Naive thymus-derived CD4-positive, alpha-beta T cell (primary cell): ENCODE measurements at regions not wholly inside any gene's neighbourhood (a gene's known extent, or its start where the extent isn't known, plus 50 kb on each side); places are given as distances from the start of the nearest gene placed in this dataset.

Experiments
- ATAC-seq: fragments of 150-1000 bp; cut with Tn5 transposase; 2 replicates; pipeline ENCODE4 v1.10.0; 2021; ENCODE audit warnings: mild to moderate bottlenecking, moderate library complexity
- CTCF ChIA-PET: fragments of 350-600 bp; sonication (Branson Sonifier 250); formaldehyde crosslinking; loops from one replicate; lab custom pipeline; 2021; ENCODE audit warnings: antibody characterized with exemption; lab: Charles Lee
- POLR2A ChIA-PET: fragments of 350-600 bp; sonication (Branson Sonifier 250); formaldehyde crosslinking; loops from one replicate; lab custom pipeline; 2021; ENCODE audit warnings: antibody characterized with exemption, inconsistent platforms; lab: Charles Lee
- DNase-seq, 9 donors: peaks; one replicate each; pipeline versions ENCODE4 v3.0.0 to v3.0.0-alpha.2; 2020 to 2022; ENCODE audit warnings: mixed read lengths in 1 of 9
- H3K27ac ChIP-seq: one replicate; pipeline ENCODE4 v1.7.0; 2013; ENCODE audit warnings: mild to moderate bottlenecking, low read depth, low read length, moderate library complexity
- H3K27me3 ChIP-seq, 2 donors: one replicate each; pipeline ENCODE4 v1.7.0; 2013; ENCODE audit warnings: low read length in 2 of 2, mild to moderate bottlenecking in 2 of 2, moderate library complexity in 2 of 2; ENCODE audit not compliant: control insufficient read depth in 2 of 2, insufficient read depth in 2 of 2
- H3K36me3 ChIP-seq, 3 experiments: 1 replicate in 2 of 3; 2 replicates in 1 of 3; pipeline ENCODE4 v1.7.0; 2013; ENCODE audit warnings: low read length in 3 of 3, mild to moderate bottlenecking in 3 of 3, moderate library complexity in 1 of 3; ENCODE audit not compliant: insufficient read depth in 3 of 3, control insufficient read depth in 2 of 3
- H3K4me1 ChIP-seq, 2 donors: one replicate each; pipeline ENCODE4 v1.7.0; 2013; ENCODE audit warnings: low read length in 2 of 2, mild to moderate bottlenecking in 2 of 2, moderate library complexity in 1 of 2; ENCODE audit not compliant: control insufficient read depth in 2 of 2, insufficient read depth in 2 of 2
- H3K4me3 ChIP-seq: 2 replicates; pipeline ENCODE4 v1.7.0; 2013; ENCODE audit warnings: mild to moderate bottlenecking, low read length
- H3K9me3 ChIP-seq, 3 experiments: 1 replicate in 2 of 3; 2 replicates in 1 of 3; pipeline ENCODE4 v1.7.0; 2013; ENCODE audit warnings: low read length in 3 of 3; ENCODE audit not compliant: control insufficient read depth in 2 of 3
- H3K27ac Mint-ChIP-seq, 9 donors: one replicate each; pipeline ENCODE4 v1.8.0; 2020 to 2022; ENCODE audit warnings: mixed read lengths in 9 of 9, mild to moderate bottlenecking in 8 of 9, moderate library complexity in 5 of 9, inconsistent platforms in 2 of 9
- H3K27me3 Mint-ChIP-seq, 5 donors: one replicate each; pipeline ENCODE4 v1.8.0; 2021 to 2022; ENCODE audit warnings: mixed read lengths in 5 of 5, mild to moderate bottlenecking in 1 of 5
- H3K36me3 Mint-ChIP-seq, 5 donors: one replicate each; pipeline ENCODE4 v1.8.0; 2020 to 2022; ENCODE audit warnings: mixed read lengths in 5 of 5, mild to moderate bottlenecking in 3 of 5, inconsistent platforms in 1 of 5
- H3K4me1 Mint-ChIP-seq, 7 donors: one replicate each; pipeline ENCODE4 v1.8.0; 2020 to 2022; ENCODE audit warnings: mixed read lengths in 7 of 7, mild to moderate bottlenecking in 3 of 7, inconsistent platforms in 1 of 7
- H3K4me3 Mint-ChIP-seq, 10 donors: one replicate each; pipeline ENCODE4 v1.8.0; 2020 to 2022; ENCODE audit warnings: mild to moderate bottlenecking in 10 of 10, mixed read lengths in 10 of 10, moderate library complexity in 6 of 10, inconsistent platforms in 2 of 10
- H3K9me3 Mint-ChIP-seq, 11 donors: one replicate each; pipeline ENCODE4 v1.8.0; 2020 to 2022; ENCODE audit warnings: mixed read lengths in 11 of 11, mild to moderate bottlenecking in 4 of 11, inconsistent platforms in 1 of 11, moderate library complexity in 1 of 11
- intact Hi-C, 2 donors: fragments of 100-400 bp; cut with micrococcal nuclease; formaldehyde crosslinking; loops; one replicate each; pipeline ENCODE4 v1.15.1; 2023

DNA sequence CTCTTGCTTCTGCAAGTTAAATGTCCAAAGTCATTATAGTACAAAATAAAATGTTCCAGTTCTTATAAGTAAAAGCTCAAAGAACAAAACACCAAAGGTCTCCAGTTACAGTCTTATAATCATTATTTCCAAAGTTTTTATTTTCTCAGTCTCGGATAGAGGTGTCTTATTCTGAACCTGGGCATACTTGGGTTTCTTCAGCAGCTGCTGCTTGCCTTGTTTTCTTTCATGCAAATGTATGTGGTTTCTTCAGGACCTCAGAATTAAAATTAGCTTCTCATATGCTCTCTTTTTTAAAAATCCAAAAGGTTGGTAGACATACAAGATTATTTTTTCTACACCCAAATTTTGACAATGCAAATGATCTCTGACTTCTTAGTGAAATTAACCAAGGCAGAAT lies 383.0 kb downstream of the METTL4 start:
- H3K27ac Mint-ChIP-seq: no peak overlapping the region
- POLR2A ChIA-PET: no interaction called here
- Histone ChIP-seq H3K4me3 (no peak overlapping the region), H3K27me3 (no peaks in the 10 kb centered on the region), H3K4me1 (no peaks in the 10 kb centered on the region), H3K27ac (no peak overlapping the region), H3K36me3 (no peaks in the 10 kb centered on the region), H3K9me3 (no peaks in the 10 kb centered on the region)
- ATAC-seq (no peak), DNase-seq (no peak)
- H3K4me3 Mint-ChIP-seq: no peak overlapping the region
- H3K27me3 Mint-ChIP-seq: peaks cover 0 to 21% (median 16%) of the 10 kb centered on the region in 5 donors
- H3K9me3 Mint-ChIP-seq: peaks cover 1 to 25% (median 4%) of the 10 kb centered on the region in 11 donors
- no peaks in the 10 kb centered on the region for H3K4me1 Mint-ChIP-seq
- intact Hi-C loops: no loop called here
- CTCF ChIA-PET: no interaction called here
- H3K36me3 Mint-ChIP-seq: peaks cover 0 to 3% (median 0%) of the 10 kb centered on the region in 5 donors

DNA sequence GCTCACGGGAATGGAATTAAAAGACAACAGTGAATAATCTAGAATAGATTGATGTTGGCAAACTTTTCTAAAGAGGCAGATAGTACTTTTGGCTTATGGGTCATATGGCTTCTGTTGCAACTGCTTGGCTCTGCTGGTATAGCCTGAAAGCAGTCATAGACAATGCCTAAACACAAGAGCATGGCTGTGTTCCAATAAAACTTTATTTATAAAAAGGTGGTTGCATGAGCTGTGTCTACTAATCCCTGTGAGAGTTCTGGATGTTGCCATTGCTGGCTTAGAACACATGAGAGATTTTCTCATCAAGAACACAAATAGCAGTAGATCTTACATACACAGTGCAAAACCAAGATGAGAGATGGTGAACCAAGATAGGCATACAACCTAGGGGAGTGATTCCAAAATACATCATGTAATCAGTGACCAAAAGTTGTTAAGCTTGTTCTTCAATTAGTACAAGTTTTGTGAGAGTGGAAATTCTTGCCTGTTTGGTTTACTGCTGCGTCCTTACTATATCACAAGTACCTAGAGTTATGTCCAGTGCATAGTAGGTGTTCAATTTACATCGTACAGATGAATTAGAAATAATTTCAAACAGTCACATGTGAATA lies 380.0 kb downstream of the METTL4 start:
- H3K27ac Mint-ChIP-seq: no peak overlapping the region
- H3K27me3 ChIP-seq: no peaks in the 10 kb centered on the region
- peaks cover 0 to 14% (median 12%) of the 10 kb centered on the region in 5 donors for H3K27me3 Mint-ChIP-seq
- H3K36me3 ChIP-seq: no peaks in the 10 kb centered on the region
- ChIA-PET CTCF (no interaction called here), POLR2A (no interaction called here)
- peaks cover 4 to 36% (median 8%) of the 10 kb centered on the region in 11 donors for H3K9me3 Mint-ChIP-seq
- ATAC-seq (no peak), DNase-seq (no peak)
- no peaks in the 10 kb centered on the region for H3K4me1 ChIP-seq
- no peaks in the 10 kb centered on the region for H3K9me3 ChIP-seq
- H3K4me3 ChIP-seq: no peak overlapping the region
- no peak overlapping the region for H3K4me3 Mint-ChIP-seq
- H3K4me1 Mint-ChIP-seq: no peaks in the 10 kb centered on the region
- H3K27ac ChIP-seq: no peak overlapping the region
- intact Hi-C loops: no loop called here
- H3K36me3 Mint-ChIP-seq: peaks cover 0 to 5% (median 0%) of the 10 kb centered on the region in 5 donors

DNA sequence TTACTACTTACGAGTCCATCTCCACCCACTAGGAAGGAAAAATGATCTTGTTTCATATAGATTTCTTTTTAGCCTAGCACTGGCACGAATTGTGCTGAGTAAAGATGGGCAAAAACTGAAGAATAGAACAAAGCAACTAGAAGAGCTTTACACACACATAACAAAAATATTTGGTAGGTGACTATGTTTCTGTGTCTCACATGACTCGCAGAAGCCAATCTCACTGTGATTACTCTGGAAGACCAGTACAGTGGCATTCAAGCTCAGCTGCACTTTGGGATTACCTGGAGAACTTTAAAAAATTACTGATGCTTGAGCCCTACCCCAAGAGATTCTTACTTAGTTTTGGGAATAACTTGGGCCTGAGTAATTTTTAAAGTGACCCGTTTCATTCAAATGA lies 378.7 kb downstream of the METTL4 start:
- H3K36me3 Mint-ChIP-seq: peaks cover 0 to 5% (median 0%) of the 10 kb centered on the region in 5 donors
- no peak overlapping the region for H3K27ac Mint-ChIP-seq
- H3K9me3 Mint-ChIP-seq: peaks cover 4 to 36% (median 8%) of the 10 kb centered on the region in 11 donors
- Histone ChIP-seq H3K27me3 (no peaks in the 10 kb centered on the region), H3K27ac (no peak overlapping the region), H3K36me3 (no peaks in the 10 kb centered on the region), H3K4me3 (no peak overlapping the region), H3K4me1 (no peaks in the 10 kb centered on the region), H3K9me3 (no peaks in the 10 kb centered on the region)
- intact Hi-C loops: no loop called here
- H3K27me3 Mint-ChIP-seq: peaks cover 0 to 16% (median 14%) of the 10 kb centered on the region in 5 donors
- no peak overlapping the region for H3K4me3 Mint-ChIP-seq
- ChIA-PET CTCF (interaction anchor here (0.6 kb wide), 1 partner anchor 61 kb away, joined by 3 read pairs; no protein-coding TSS in a partner anchor), POLR2A (no interaction called here)
- no peaks in the 10 kb centered on the region for H3K4me1 Mint-ChIP-seq
- DNase-seq (no peak), ATAC-seq (no peak)

DNA sequence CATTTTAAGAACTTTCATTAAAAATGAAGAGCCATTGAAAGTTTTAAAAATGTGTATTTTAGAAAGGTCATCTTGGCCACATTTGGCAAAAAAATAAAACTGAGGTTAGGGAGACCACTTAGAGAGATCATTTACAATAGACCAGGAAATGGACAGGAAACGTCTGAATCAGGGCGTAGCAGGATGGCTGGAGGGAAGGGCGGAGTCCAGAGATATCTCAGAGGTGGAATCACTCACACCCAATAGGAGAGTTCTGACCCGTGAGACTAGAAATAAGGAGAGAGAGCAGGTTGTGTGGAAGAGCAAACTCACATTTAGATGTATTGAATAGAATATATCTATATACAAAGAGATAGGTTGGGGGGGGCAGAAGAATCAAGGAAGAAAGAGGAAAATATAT lies 373.4 kb downstream of the METTL4 start:
- Mint-ChIP-seq H3K9me3 (peaks cover 0 to 14% (median 6%) of the 10 kb centered on the region in 11 donors), H3K27ac (no peak overlapping the region), H3K4me1 (no peaks in the 10 kb centered on the region), H3K4me3 (no peak overlapping the region), H3K36me3 (peaks cover 0 to 5% (median 0%) of the 10 kb centered on the region in 5 donors), H3K27me3 (peaks cover 0 to 25% (median 15%) of the 10 kb centered on the region in 5 donors)
- ChIA-PET POLR2A (no interaction called here), CTCF (no interaction called here)
- no peak for ATAC-seq
- H3K4me1 ChIP-seq: no peaks in the 10 kb centered on the region
- no peaks in the 10 kb centered on the region for H3K27me3 ChIP-seq
- H3K36me3 ChIP-seq: no peaks in the 10 kb centered on the region
- no peak for DNase-seq
- H3K27ac ChIP-seq: no peak overlapping the region
- no peaks in the 10 kb centered on the region for H3K9me3 ChIP-seq
- H3K4me3 ChIP-seq: no peak overlapping the region
- intact Hi-C loops: no loop called here

DNA sequence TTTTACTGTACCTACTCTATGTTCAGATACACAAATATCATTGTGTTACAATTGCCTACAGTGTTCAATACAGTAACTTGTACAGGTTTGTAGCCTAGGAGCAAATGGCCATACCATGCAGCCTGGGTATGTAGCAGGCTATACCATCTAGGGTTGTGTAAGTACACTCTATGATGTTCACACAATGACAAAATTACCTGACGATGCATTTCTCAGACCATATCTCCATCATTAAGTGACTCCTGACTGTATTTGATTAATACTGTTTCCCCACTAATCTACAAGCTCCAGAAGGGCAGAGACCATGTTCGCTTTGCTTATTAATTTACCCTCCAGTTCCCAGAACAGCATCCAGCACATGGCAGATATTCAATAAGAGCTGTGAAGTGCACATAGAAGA lies 372.2 kb downstream of the METTL4 start:
- Histone ChIP-seq H3K4me3 (no peak overlapping the region), H3K27ac (no peak overlapping the region), H3K4me1 (no peaks in the 10 kb centered on the region), H3K9me3 (no peaks in the 10 kb centered on the region), H3K36me3 (no peaks in the 10 kb centered on the region), H3K27me3 (no peaks in the 10 kb centered on the region)
- CTCF ChIA-PET: no interaction called here
- intact Hi-C loops: no loop called here
- POLR2A ChIA-PET: no interaction called here
- Mint-ChIP-seq H3K4me3 (no peak overlapping the region), H3K27me3 (peaks cover 0 to 27% (median 11%) of the 10 kb centered on the region in 5 donors), H3K27ac (no peak overlapping the region), H3K36me3 (no peaks in the 10 kb centered on the region), H3K4me1 (no peaks in the 10 kb centered on the region), H3K9me3 (peaks cover 0 to 4% (median 1%) of the 10 kb centered on the region in 11 donors)
- DNase-seq: no peak
- ATAC-seq: no peak

DNA sequence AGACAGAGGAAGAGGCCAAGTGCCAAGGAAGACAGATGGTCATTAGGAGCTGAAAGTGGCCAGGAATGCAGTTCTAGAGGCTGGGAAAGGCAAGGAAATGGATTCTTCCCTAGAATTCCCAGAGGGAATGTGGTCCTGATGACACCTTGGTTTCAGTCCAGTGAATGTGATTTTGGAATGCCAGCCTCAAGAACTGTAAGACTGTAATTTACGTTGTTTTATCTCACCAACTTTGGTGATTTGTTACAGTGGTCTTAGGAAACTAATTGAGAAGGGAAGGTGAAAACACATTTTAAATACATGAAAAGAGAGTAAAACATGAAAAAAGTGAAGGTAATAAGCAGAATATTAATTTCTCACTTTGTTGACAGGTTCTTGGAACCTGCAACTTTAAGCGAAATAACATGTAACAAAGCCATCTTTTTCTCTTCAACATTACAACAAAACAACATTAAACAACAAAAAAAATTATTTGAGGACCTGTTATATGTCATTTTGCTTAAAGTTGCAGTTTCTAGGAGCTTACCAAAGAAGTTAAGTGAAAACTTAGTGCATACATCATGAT lies 370.2 kb downstream of the METTL4 start:
- H3K4me1 Mint-ChIP-seq: no peaks in the 10 kb centered on the region
- Histone ChIP-seq H3K9me3 (no peaks in the 10 kb centered on the region), H3K36me3 (no peaks in the 10 kb centered on the region), H3K4me3 (no peak overlapping the region), H3K4me1 (no peaks in the 10 kb centered on the region), H3K27ac (no peak overlapping the region), H3K27me3 (no peaks in the 10 kb centered on the region)
- no peaks in the 10 kb centered on the region for H3K36me3 Mint-ChIP-seq
- H3K4me3 Mint-ChIP-seq: no peak overlapping the region
- no peak overlapping the region for H3K27ac Mint-ChIP-seq
- CTCF ChIA-PET: no interaction called here
- DNase-seq (no peak), ATAC-seq (no peak)
- H3K27me3 Mint-ChIP-seq: peaks cover 0 to 31% (median 15%) of the 10 kb centered on the region in 5 donors
- POLR2A ChIA-PET: no interaction called here
- H3K9me3 Mint-ChIP-seq: peaks cover 0 to 5% (median 0%) of the 10 kb centered on the region in 11 donors
- intact Hi-C loops: no loop called here

DNA sequence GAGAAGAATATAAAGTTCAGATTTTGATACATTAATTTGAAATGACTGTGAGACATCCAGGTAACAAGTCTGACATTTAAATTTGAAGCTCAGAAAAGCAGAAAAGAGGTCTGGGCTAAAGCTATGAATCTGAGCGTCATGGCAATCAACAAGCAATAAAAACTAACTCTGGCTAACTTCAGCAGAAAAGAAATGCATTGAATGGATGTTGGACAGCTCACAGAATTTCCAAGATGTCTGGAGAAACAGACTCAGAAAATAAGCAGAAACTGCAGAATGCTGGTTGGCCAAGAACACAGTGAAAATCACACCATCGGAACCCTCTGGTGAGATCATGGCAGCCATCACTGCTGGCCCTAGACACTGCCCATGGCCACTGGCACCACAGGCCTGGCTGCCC lies 366.6 kb downstream of the METTL4 start:
- Mint-ChIP-seq H3K9me3 (peaks cover 0 to 3% (median 0%) of the 10 kb centered on the region in 11 donors), H3K4me3 (no peak overlapping the region), H3K27ac (no peak overlapping the region), H3K27me3 (peaks cover 0 to 35% (median 17%) of the 10 kb centered on the region in 5 donors), H3K36me3 (no peaks in the 10 kb centered on the region), H3K4me1 (no peaks in the 10 kb centered on the region)
- Histone ChIP-seq H3K9me3 (no peaks in the 10 kb centered on the region), H3K4me1 (no peaks in the 10 kb centered on the region), H3K27ac (no peak overlapping the region), H3K36me3 (no peaks in the 10 kb centered on the region), H3K27me3 (no peaks in the 10 kb centered on the region), H3K4me3 (no peak overlapping the region)
- ChIA-PET POLR2A (no interaction called here), CTCF (no interaction called here)
- DNase-seq (no peak), ATAC-seq (no peak)
- intact Hi-C loops: no loop called here
